Loucy (cell line): ENCODE measurements at regions not wholly inside any gene's neighbourhood (a gene's known extent, or its start where the extent isn't known, plus 50 kb on each side); places are given as distances from the start of the nearest gene placed in this dataset.

Experiments used
- H2AFZ ChIP-seq: fragments of 200-600 bp; sonication (generic); 2 replicates; pipeline ENCODE4 v1.6.0; 2016; ENCODE audit warnings: antibody characterized with exemption, mild to moderate bottlenecking, low read length, moderate library complexity
- H3F3A ChIP-seq: fragments of 200-600 bp; 2 replicates; pipeline ENCODE4 v1.6.0; 2016; ENCODE audit warnings: antibody characterized with exemption, low read depth, mild to moderate bottlenecking
- H3K27me3 ChIP-seq: fragments of 200-600 bp; sonication (generic); 2 replicates; pipeline ENCODE4 v1.6.1; 2014; ENCODE audit warnings: low read length, mild to moderate bottlenecking; ENCODE audit not compliant: insufficient read depth, poor library complexity, severe bottlenecking
- H3K36me3 ChIP-seq: fragments of 200-600 bp; sonication (generic); 2 replicates; pipeline ENCODE4 v1.6.1; 2016; ENCODE audit warnings: low read length; ENCODE audit not compliant: insufficient read depth
- H3K4me1 ChIP-seq: fragments of 200-600 bp; sonication (generic); 2 replicates; pipeline ENCODE4 v1.5.1; 2014; ENCODE audit warnings: low read length, mild to moderate bottlenecking; ENCODE audit not compliant: insufficient read depth, poor library complexity, severe bottlenecking
- H3K4me2 ChIP-seq: fragments of 200-600 bp; sonication (generic); 2 replicates; pipeline ENCODE4 v1.6.0; 2014; ENCODE audit warnings: antibody characterized with exemption, low read length, low read depth, mild to moderate bottlenecking; ENCODE audit not compliant: poor library complexity, severe bottlenecking
- H3K4me3 ChIP-seq: fragments of 200-600 bp; sonication (generic); 2 replicates; pipeline ENCODE4 v1.5.1; 2014; ENCODE audit warnings: low read length, mild to moderate bottlenecking, mixed read lengths; ENCODE audit not compliant: poor library complexity, severe bottlenecking
- H3K79me2 ChIP-seq: fragments of 200-600 bp; sonication (generic); 2 replicates; pipeline ENCODE4 v1.6.1; 2014; ENCODE audit warnings: low read length; ENCODE audit not compliant: insufficient read depth
- H3K9ac ChIP-seq: fragments of 200-600 bp; sonication (generic); 2 replicates; pipeline ENCODE4 v1.6.0; 2014; ENCODE audit warnings: mild to moderate bottlenecking, low read depth, low read length, moderate library complexity; ENCODE audit not compliant: poor library complexity, severe bottlenecking
- H3K9me2 ChIP-seq: fragments of 200-600 bp; sonication (generic); replicated peaks from 2 replicates; pipeline ENCODE4 v1.6.1; 2016; ENCODE audit warnings: low read depth, low read length, mixed read lengths
- H3K9me3 ChIP-seq: fragments of 200-600 bp; sonication (generic); 2 replicates; pipeline ENCODE4 v1.6.1; 2014; ENCODE audit warnings: mild to moderate bottlenecking, antibody characterized with exemption, low read length, low read depth; ENCODE audit not compliant: insufficient read depth
- H4K20me1 ChIP-seq: fragments of 200-600 bp; sonication (generic); 2 replicates; pipeline ENCODE4 v1.6.0; 2014; ENCODE audit warnings: antibody characterized with exemption, low read length, mild to moderate bottlenecking; ENCODE audit not compliant: insufficient read depth, poor library complexity, severe bottlenecking
- CTCF ChIP-seq: fragments of 200-600 bp; sonication (generic); conservative IDR thresholded peaks from 2 replicates; pipeline ENCODE4 v1.5.1; 2014; ENCODE audit warnings: mild to moderate bottlenecking, antibody characterized with exemption, low read length
- EZH2phosphoT487 ChIP-seq: fragments of 200-600 bp; IDR thresholded peaks from 2 replicates; pipeline ENCODE4 v1.6.1; 2018; ENCODE audit warnings: antibody characterized with exemption, mild to moderate bottlenecking, moderate library complexity, borderline replicate concordance

- Histone ChIP-seq H3K36me3 (no peaks in the 10 kb centered on the region), H3K4me2 (no peak overlapping the region), H3K9me2 (no peaks in the 10 kb centered on the region), H3K4me1 (no peaks in the 10 kb centered on the region), H2AFZ (no peak overlapping the region), H3K9me3 (no peaks in the 10 kb centered on the region), H3K4me3 (no peak overlapping the region), H3F3A (no peaks in the 10 kb centered on the region), H3K27me3 (no peaks in the 10 kb centered on the region), H4K20me1 (no peaks in the 10 kb centered on the region), H3K79me2 (no peaks in the 10 kb centered on the region), H3K9ac (no peak overlapping the region)
- no peak for TF ChIP-seq EZH2phosphoT487
Measured at GRCh38 chr20:12777016-12777415, 231.8 kb upstream of the SPTLC3 start.

GRCh38 chr20:12786276-12786675 is 222.5 kb upstream of the SPTLC3 start:
- Histone ChIP-seq H3K9ac (no peak overlapping the region), H3K4me1 (no peaks in the 10 kb centered on the region), H4K20me1 (no peaks in the 10 kb centered on the region), H3K9me2 (no peaks in the 10 kb centered on the region), H3K4me3 (no peak overlapping the region), H3F3A (no peaks in the 10 kb centered on the region), H2AFZ (no peak overlapping the region), H3K9me3 (no peaks in the 10 kb centered on the region), H3K79me2 (no peaks in the 10 kb centered on the region), H3K27me3 (no peaks in the 10 kb centered on the region), H3K4me2 (no peak overlapping the region), H3K36me3 (no peaks in the 10 kb centered on the region)
- no peak for TF ChIP-seq EZH2phosphoT487
- no peak for TF ChIP-seq CTCF

GRCh38 chr20:12788632-12789299 is 220.0 kb upstream of the SPTLC3 start:
- H2AFZ ChIP-seq, result no peak overlapping the region
- no peak overlapping the region for H3K9ac ChIP-seq
- no peak overlapping the region for H3K4me3 ChIP-seq
- no peak overlapping the region for H3K4me2 ChIP-seq
- no peaks in the 10 kb centered on the region for H3K79me2 ChIP-seq
- no peaks in the 10 kb centered on the region for H4K20me1 ChIP-seq
- H3K27me3 ChIP-seq, result no peaks in the 10 kb centered on the region
- H3F3A ChIP-seq, result no peaks in the 10 kb centered on the region
- no peaks in the 10 kb centered on the region for H3K4me1 ChIP-seq
- H3K9me3 ChIP-seq, result no peaks in the 10 kb centered on the region
- no peaks in the 10 kb centered on the region for H3K36me3 ChIP-seq
- H3K9me2 ChIP-seq, result no peaks in the 10 kb centered on the region
- TF ChIP-seq EZH2phosphoT487 (no peak), CTCF (no peak)

GRCh38 chr20:12790859-12791258 is 217.9 kb upstream of the SPTLC3 start:
- TF ChIP-seq EZH2phosphoT487 (no peak), CTCF (no peak)
- Histone ChIP-seq H4K20me1 (no peaks in the 10 kb centered on the region), H3K4me1 (no peaks in the 10 kb centered on the region), H3K4me2 (no peak overlapping the region), H3K9ac (no peak overlapping the region), H3K4me3 (no peak overlapping the region), H3K79me2 (no peaks in the 10 kb centered on the region), H3F3A (no peaks in the 10 kb centered on the region), H3K9me3 (peaks cover 2% of the 10 kb centered on the region; the same call in 1 of the 2 replicates), H3K9me2 (no peaks in the 10 kb centered on the region), H3K36me3 (no peaks in the 10 kb centered on the region), H3K27me3 (no peaks in the 10 kb centered on the region), H2AFZ (no peak overlapping the region)
